CD4-positive, CD25-positive, alpha-beta regulatory T cell (primary cell): ENCODE measurements at regions not wholly inside any gene's neighbourhood (a gene's known extent, or its start where the extent isn't known, plus 50 kb on each side); places are given as distances from the start of the nearest gene placed in this dataset.

Experiments
- ATAC-seq, 2 donors: fragments of 150-1000 bp; cut with Tn5 transposase; one replicate each; pipeline ENCODE4 v1.10.0; 2021; ENCODE audit warnings: low read depth in 2 of 2, moderate number of reproducible peaks in 2 of 2, moderate library complexity in 1 of 2
- DNase-seq, 3 donors: peaks; one replicate each; pipeline versions ENCODE4 v3.0.0 to v3.0.0-alpha.2; 2012 to 2022; ENCODE audit warnings: mixed read lengths in 1 of 3
- H3K27ac ChIP-seq: one replicate; pipeline ENCODE4 v1.7.0; 2013; ENCODE audit warnings: mild to moderate bottlenecking, low read length; ENCODE audit not compliant: insufficient read depth, poor library complexity, severe bottlenecking
- H3K27me3 ChIP-seq: one replicate; pipeline ENCODE4 v1.7.0; 2013; ENCODE audit warnings: low read length; ENCODE audit not compliant: control insufficient read depth, insufficient read depth
- H3K36me3 ChIP-seq: one replicate; pipeline ENCODE4 v1.7.0; 2013; ENCODE audit warnings: mild to moderate bottlenecking, low read length, moderate library complexity; ENCODE audit not compliant: control insufficient read depth, insufficient read depth
- H3K4me1 ChIP-seq: 2 replicates; pipeline ENCODE4 v1.7.0; 2013; ENCODE audit warnings: mild to moderate bottlenecking, low read length; ENCODE audit not compliant: insufficient read depth, control insufficient read depth, poor library complexity, severe bottlenecking
- H3K4me3 ChIP-seq: one replicate; pipeline ENCODE4 v1.7.0; 2013; ENCODE audit warnings: low read depth, mild to moderate bottlenecking, low read length, moderate library complexity
- H3K9me3 ChIP-seq, 2 experiments: 1 replicate in 1 of 2; 2 replicates in 1 of 2; pipeline ENCODE4 v1.7.0; 2013; ENCODE audit warnings: low read length in 2 of 2, mild to moderate bottlenecking in 1 of 2, moderate library complexity in 1 of 2; ENCODE audit not compliant: control insufficient read depth in 2 of 2
- H3K27ac Mint-ChIP-seq, 3 donors: one replicate each; pipeline ENCODE4 v1.8.0; 2020 to 2022; ENCODE audit warnings: mild to moderate bottlenecking in 3 of 3, mixed read lengths in 3 of 3, moderate library complexity in 2 of 3
- H3K27me3 Mint-ChIP-seq: one replicate; pipeline ENCODE4 v1.8.0; 2022; ENCODE audit warnings: mild to moderate bottlenecking, mixed read lengths
- H3K36me3 Mint-ChIP-seq: one replicate; pipeline ENCODE4 v1.8.0; 2020; ENCODE audit warnings: mixed read lengths
- H3K4me1 Mint-ChIP-seq, 4 donors: one replicate each; pipeline ENCODE4 v1.8.0; 2020 to 2022; ENCODE audit warnings: mixed read lengths in 4 of 4, mild to moderate bottlenecking in 1 of 4
- H3K4me3 Mint-ChIP-seq, 4 donors: one replicate each; pipeline ENCODE4 v1.8.0; 2020 to 2022; ENCODE audit warnings: mild to moderate bottlenecking in 4 of 4, mixed read lengths in 4 of 4, moderate library complexity in 3 of 4
- H3K9me3 Mint-ChIP-seq, 7 donors: one replicate each; pipeline ENCODE4 v1.8.0; 2020 to 2022; ENCODE audit warnings: mixed read lengths in 7 of 7, mild to moderate bottlenecking in 3 of 7, moderate library complexity in 2 of 7

GRCh38 chr4:27242217-27242616 is 381.6 kb downstream of the STIM2 start:
- no peak overlapping the region for H3K27ac ChIP-seq
- H3K36me3 ChIP-seq: no peaks in the 10 kb centered on the region

GRCh38 chr4:27245216-27245615 is 384.6 kb downstream of the STIM2 start:
- Mint-ChIP-seq H3K27me3 (no peaks in the 10 kb centered on the region), H3K9me3 (peaks cover 0 to 8% (median under 1%) of the 10 kb centered on the region in 7 donors), H3K36me3 (no peaks in the 10 kb centered on the region), H3K27ac (no peak overlapping the region), H3K4me3 (no peak overlapping the region), H3K4me1 (no peaks in the 10 kb centered on the region)
- Histone ChIP-seq H3K4me1 (no peaks in the 10 kb centered on the region), H3K36me3 (no peaks in the 10 kb centered on the region), H3K27me3 (no peaks in the 10 kb centered on the region), H3K4me3 (no peak overlapping the region), H3K27ac (no peak overlapping the region), H3K9me3 (no peaks in the 10 kb centered on the region)
- DNase-seq (no peak), ATAC-seq (no peak)

More at GRCh38 chr4:27242217-27242616, 381.6 kb downstream of the STIM2 start:
- DNase-seq: no peak
- Histone ChIP-seq H3K27me3 (no peaks in the 10 kb centered on the region), H3K9me3 (no peaks in the 10 kb centered on the region), H3K4me3 (no peak overlapping the region), H3K4me1 (no peaks in the 10 kb centered on the region)
- Mint-ChIP-seq H3K27me3 (no peaks in the 10 kb centered on the region), H3K36me3 (no peaks in the 10 kb centered on the region), H3K27ac (no peak overlapping the region), H3K9me3 (peaks cover 0 to 4% (median 3%) of the 10 kb centered on the region in 7 donors), H3K4me3 (no peak overlapping the region), H3K4me1 (no peaks in the 10 kb centered on the region)
- ATAC-seq: no peak

GRCh38 chr4:27248829-27249228 is 388.2 kb downstream of the STIM2 start:
- no peaks in the 10 kb centered on the region for H3K4me1 ChIP-seq
- no peak overlapping the region for H3K27ac Mint-ChIP-seq
- no peaks in the 10 kb centered on the region for H3K4me1 Mint-ChIP-seq
- no peaks in the 10 kb centered on the region for H3K36me3 Mint-ChIP-seq
- no peak for DNase-seq
- no peak overlapping the region for H3K4me3 ChIP-seq
- H3K36me3 ChIP-seq: no peaks in the 10 kb centered on the region
- no peaks in the 10 kb centered on the region for H3K9me3 ChIP-seq
- no peak overlapping the region for H3K4me3 Mint-ChIP-seq
- ATAC-seq: no peak
- no peak overlapping the region for H3K27ac ChIP-seq
- H3K27me3 Mint-ChIP-seq: no peaks in the 10 kb centered on the region
- H3K9me3 Mint-ChIP-seq: peaks cover 0 to 8% (median 0%) of the 10 kb centered on the region in 7 donors
- no peaks in the 10 kb centered on the region for H3K27me3 ChIP-seq

GRCh38 chr4:27251771-27252170 is 391.1 kb downstream of the STIM2 start:
- Mint-ChIP-seq H3K27me3 (no peaks in the 10 kb centered on the region), H3K4me3 (no peak overlapping the region), H3K27ac (no peak overlapping the region), H3K4me1 (no peaks in the 10 kb centered on the region), H3K9me3 (peaks cover 0 to 4% (median 0%) of the 10 kb centered on the region in 7 donors), H3K36me3 (no peaks in the 10 kb centered on the region)
- Histone ChIP-seq H3K4me1 (no peaks in the 10 kb centered on the region), H3K9me3 (no peaks in the 10 kb centered on the region), H3K27me3 (no peaks in the 10 kb centered on the region), H3K27ac (no peak overlapping the region), H3K4me3 (no peak overlapping the region), H3K36me3 (no peaks in the 10 kb centered on the region)
- ATAC-seq: no peak
- DNase-seq: no peak

- no peak for ATAC-seq
- Histone ChIP-seq H3K27me3 (no peaks in the 10 kb centered on the region), H3K4me3 (no peak overlapping the region), H3K27ac (no peak overlapping the region), H3K36me3 (no peaks in the 10 kb centered on the region), H3K9me3 (no peaks in the 10 kb centered on the region), H3K4me1 (no peaks in the 10 kb centered on the region)
- no peaks in the 10 kb centered on the region for H3K4me1 Mint-ChIP-seq
- no peaks in the 10 kb centered on the region for H3K36me3 Mint-ChIP-seq
- no peak overlapping the region for H3K27ac Mint-ChIP-seq
- DNase-seq: no peak
- peaks cover 0 to 7% (median 0%) of the 10 kb centered on the region in 7 donors for H3K9me3 Mint-ChIP-seq
- H3K4me3 Mint-ChIP-seq: no peak overlapping the region
- peaks cover 4% of the 10 kb centered on the region for H3K27me3 Mint-ChIP-seq
Measured at GRCh38 chr4:27267339-27267969, 406.8 kb downstream of the STIM2 start.

- ATAC-seq: no peak
Measured at GRCh38 chr4:27267970-27268355, 407.3 kb downstream of the STIM2 start.

GRCh38 chr4:27270435-27270834 is 409.8 kb downstream of the STIM2 start:
- H3K9me3 ChIP-seq: no peaks in the 10 kb centered on the region
- Mint-ChIP-seq H3K27me3 (peaks cover 4% of the 10 kb centered on the region), H3K4me3 (no peak overlapping the region), H3K9me3 (peaks cover 0 to 5% (median 0%) of the 10 kb centered on the region in 7 donors), H3K36me3 (no peaks in the 10 kb centered on the region), H3K4me1 (no peaks in the 10 kb centered on the region), H3K27ac (no peak overlapping the region)
- ATAC-seq (no peak), DNase-seq (no peak)
- no peak overlapping the region for H3K4me3 ChIP-seq
- no peaks in the 10 kb centered on the region for H3K36me3 ChIP-seq
- no peaks in the 10 kb centered on the region for H3K27me3 ChIP-seq
- no peaks in the 10 kb centered on the region for H3K4me1 ChIP-seq
- no peak overlapping the region for H3K27ac ChIP-seq

More at GRCh38 chr4:27267970-27268355, 407.3 kb downstream of the STIM2 start:
- Mint-ChIP-seq H3K27ac (no peak overlapping the region), H3K9me3 (peaks cover 0 to 7% (median 0%) of the 10 kb centered on the region in 7 donors), H3K4me3 (no peak overlapping the region), H3K36me3 (no peaks in the 10 kb centered on the region), H3K4me1 (no peaks in the 10 kb centered on the region), H3K27me3 (peaks cover 4% of the 10 kb centered on the region)
- Histone ChIP-seq H3K27me3 (no peaks in the 10 kb centered on the region), H3K36me3 (no peaks in the 10 kb centered on the region), H3K4me3 (no peak overlapping the region), H3K9me3 (no peaks in the 10 kb centered on the region), H3K27ac (no peak overlapping the region), H3K4me1 (no peaks in the 10 kb centered on the region)
- no peak for DNase-seq

GRCh38 chr4:27271555-27271954 is 410.9 kb downstream of the STIM2 start:
- no peaks in the 10 kb centered on the region for H3K9me3 ChIP-seq
- Mint-ChIP-seq H3K27me3 (peaks cover 4% of the 10 kb centered on the region), H3K27ac (no peak overlapping the region), H3K4me1 (no peaks in the 10 kb centered on the region), H3K36me3 (no peaks in the 10 kb centered on the region), H3K4me3 (no peak overlapping the region), H3K9me3 (peaks cover 0 to 5% (median 0%) of the 10 kb centered on the region in 7 donors)
- H3K27ac ChIP-seq: no peak overlapping the region
- H3K36me3 ChIP-seq: no peaks in the 10 kb centered on the region
- DNase-seq: no peak
- no peaks in the 10 kb centered on the region for H3K4me1 ChIP-seq
- no peak for ATAC-seq
- no peaks in the 10 kb centered on the region for H3K27me3 ChIP-seq
- H3K4me3 ChIP-seq: no peak overlapping the region
